ENCODE measurements at regions not wholly inside any gene's neighbourhood (a gene's known extent, or its start where the extent isn't known, plus 50 kb on each side); places are given as distances from the start of the nearest gene placed in this dataset.
A peak's percentile ranks its signal among the peaks of the same experiment; 100 is the strongest.

DNA sequence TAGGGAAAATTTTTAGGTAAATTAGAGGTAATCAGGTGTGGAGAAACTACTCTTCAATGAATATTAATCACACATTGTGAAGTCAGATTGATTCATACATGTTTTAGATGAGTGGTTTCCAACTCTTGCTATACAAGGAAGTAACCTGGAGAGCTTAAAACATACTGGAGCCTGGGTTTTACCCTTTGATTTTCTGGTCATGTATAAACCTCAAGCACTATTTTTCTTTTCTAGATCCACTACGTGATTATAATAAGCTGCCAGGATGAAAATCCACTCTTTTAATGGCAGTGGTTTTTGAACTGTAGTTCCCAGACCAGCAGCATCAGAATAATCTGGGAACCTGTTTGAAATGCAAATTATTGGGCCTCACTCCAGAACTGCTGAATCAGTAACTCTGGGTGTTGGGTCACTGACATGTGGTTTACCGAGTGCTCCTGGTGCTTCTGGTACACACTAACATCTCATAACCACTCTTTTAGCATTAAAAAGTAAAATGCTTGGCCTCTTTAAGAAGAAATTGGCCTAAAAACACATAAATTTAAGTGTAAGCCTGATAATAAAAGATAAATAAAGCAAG lies 63.4 kb downstream of the DCAF12L1 start:
- no peak for DNase-seq

DNA sequence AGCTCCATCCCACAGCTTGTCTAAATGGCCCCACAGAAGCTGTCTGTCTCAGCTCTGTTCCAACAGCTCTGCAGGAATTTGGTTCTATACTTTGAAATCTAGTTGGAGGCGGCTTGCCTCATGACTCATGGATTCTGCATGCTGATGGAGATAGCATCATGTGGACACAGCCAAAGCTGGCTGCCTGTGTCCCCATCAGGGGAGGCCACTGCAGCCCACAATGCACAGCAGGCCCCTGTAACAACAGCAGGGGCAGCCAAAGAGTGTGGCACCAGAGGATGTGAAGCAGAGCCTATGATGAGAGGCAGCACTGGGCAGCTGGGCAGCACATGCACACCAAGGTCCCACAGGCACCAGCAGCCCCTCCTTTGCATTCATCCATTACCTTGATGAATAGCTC lies 67.2 kb downstream of the DCAF12L1 start:
- no peak for DNase-seq

DNA sequence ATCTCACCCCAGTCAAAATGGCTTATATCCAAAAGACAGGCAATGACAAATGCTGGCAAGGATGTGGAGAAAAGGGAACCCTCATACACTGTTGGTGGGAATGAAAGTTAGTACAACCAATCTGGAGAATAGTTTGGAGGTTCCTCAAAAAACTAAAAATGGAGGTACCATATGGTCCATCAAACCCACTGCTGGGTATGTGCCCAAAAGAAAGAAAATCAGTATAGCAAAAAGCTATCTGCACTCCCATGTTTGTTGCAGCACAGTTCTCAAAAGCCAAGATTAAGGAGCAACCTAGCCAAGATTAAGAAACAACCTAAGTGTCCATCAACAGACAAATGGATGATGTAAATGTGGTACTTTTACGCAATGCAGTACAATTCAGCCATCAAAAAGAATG lies 70.7 kb downstream of the DCAF12L1 start:
- DNase-seq, result no peak

DNA sequence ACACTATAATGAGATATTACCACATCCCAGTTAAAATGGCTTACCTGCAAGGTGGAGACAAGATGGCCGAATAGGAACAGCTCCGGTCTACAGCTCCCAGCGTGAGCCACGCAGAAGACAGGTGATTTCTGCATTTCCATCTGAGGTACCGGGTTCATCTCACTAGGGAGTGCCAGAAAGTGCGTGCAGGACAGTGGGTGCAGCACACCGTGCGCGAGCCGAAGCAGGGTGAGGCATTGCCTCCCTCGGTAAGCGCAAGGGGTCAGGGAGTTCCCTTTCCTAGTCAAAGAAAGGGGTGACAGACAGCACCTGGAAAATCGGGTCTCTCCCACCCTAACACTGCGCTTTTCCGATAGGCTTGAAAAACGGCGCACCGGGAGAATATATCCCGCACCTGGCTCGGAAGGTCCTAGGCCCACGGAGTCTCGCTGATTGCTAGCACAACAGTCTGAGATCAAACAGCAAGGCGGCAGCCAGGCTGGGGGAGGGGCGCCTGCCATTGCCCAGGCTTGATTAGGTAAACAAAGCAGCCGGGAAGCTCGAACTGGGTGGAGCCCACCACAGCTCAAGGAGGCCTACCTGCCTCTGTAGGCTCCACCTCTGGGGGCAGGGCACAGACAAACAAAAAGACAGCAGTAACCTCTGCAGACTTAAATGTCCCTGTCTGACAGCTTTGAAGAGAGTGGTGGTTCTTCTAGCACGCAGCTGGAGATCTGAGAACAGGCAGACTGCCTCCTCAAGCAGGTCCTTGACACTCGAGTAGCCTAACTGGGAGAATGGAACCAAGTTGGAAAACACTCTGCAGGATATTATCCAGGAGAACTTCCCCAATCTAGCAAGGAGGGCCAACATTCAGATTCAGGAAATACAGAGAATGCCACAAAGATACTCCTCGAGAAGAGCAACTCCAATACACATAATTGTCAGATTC lies 92.5 kb downstream of the DCAF12L1 start:
- DNase-seq, result peak; percentile 37

DNA sequence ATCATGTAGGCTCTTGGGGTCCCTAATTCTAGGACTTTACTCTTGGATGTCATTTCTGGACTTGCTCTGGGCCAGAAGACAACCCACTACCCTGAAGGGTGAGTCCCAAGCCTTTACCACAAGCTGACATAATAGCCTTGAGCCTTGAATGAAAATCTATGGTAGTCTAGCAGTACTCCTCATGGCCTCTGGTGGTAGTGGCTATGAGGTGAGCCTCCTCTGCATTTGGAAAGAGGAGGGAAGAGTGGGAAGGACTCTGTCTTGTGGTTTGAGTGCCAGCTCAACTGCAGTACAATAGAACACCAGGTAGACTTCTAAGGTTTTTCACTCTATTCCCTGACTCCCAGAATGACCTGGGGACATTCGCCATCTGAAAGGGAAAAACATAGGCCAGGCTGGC lies 96.5 kb downstream of the DCAF12L1 start:
- DNase-seq, result no peak

DNA sequence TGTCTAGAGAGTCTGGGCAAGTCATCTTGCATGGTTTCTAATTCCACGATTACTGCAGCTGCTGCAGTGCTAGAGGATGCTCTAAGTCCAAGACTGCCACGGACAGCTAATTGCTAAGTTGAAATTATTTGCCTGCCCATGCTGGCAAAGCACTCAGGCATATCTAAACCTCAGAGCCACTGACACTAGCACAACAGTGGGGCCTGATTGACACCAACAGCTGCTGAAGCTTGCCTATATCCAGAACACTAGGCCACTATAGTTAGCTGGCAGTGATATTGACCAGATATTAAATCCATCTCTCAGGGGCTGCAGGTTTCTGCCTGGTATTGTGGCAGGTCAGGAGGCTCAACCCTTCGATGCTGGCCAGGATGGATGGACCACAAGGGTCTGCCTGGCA lies 103.9 kb downstream of the DCAF12L1 start:
- DNase-seq, result no peak

Data from NCI-H748 treated with DMSO at 0.1 percent for 48 hours (cell line).